Activated CD8-positive, alpha-beta memory T cell treated with anti-CD3 and anti-CD28 coated beads for 1 hour (primary cell): ENCODE measurements at regions not wholly inside any gene's neighbourhood (a gene's known extent, or its start where the extent isn't known, plus 50 kb on each side); places are given as distances from the start of the nearest gene placed in this dataset.

ENCODE experiments used
- DNase-seq, 2 donors: peaks; one replicate each; pipeline ENCODE4 v3.0.0-alpha.2; 2020; ENCODE audit warnings: low read depth in 1 of 2; ENCODE audit errors: extremely low read depth in 1 of 2

- no peak for DNase-seq
Observed at GRCh38 chr20:52411611-52412010, 220.0 kb upstream of the ZFP64 start.

- DNase-seq, result no peak
Observed at GRCh38 chr20:52410731-52411234, 219.2 kb upstream of the ZFP64 start.

GRCh38 chr20:52410182-52410647, 218.6 kb upstream of the ZFP64 start:
- DNase-seq, result peak; percentile 7 to 16

GRCh38 chr20:52405986-52406385, 214.4 kb upstream of the ZFP64 start:
- no peak for DNase-seq

- no peak for DNase-seq
Observed at GRCh38 chr20:52405417-52405816, 213.8 kb upstream of the ZFP64 start.

- DNase-seq, result no peak
Observed at GRCh38 chr20:52404671-52405070, 213.1 kb upstream of the ZFP64 start.

- DNase-seq, result no peak
Observed at GRCh38 chr20:52402950-52403349, 211.4 kb upstream of the ZFP64 start.

GRCh38 chr20:52402514-52402913, 210.9 kb upstream of the ZFP64 start:
- DNase-seq, result no peak

- DNase-seq, result no peak
Observed at GRCh38 chr20:52401431-52401830, 209.9 kb upstream of the ZFP64 start.

- no peak for DNase-seq
Observed at GRCh38 chr20:52399352-52399751, 207.8 kb upstream of the ZFP64 start.

- no peak for DNase-seq
Observed at GRCh38 chr20:52389606-52390005, 198.0 kb upstream of the ZFP64 start.

- no peak for DNase-seq
Observed at GRCh38 chr20:52383995-52384621, 192.5 kb upstream of the ZFP64 start.

GRCh38 chr20:52382933-52383332, 191.4 kb upstream of the ZFP64 start:
- DNase-seq, result no peak

GRCh38 chr20:52379723-52380336, 188.3 kb upstream of the ZFP64 start:
- DNase-seq, result peak; percentile 3 to 17

GRCh38 chr20:52372169-52372568, 180.6 kb upstream of the ZFP64 start:
- no peak for DNase-seq

- no peak for DNase-seq
Observed at GRCh38 chr20:52365688-52366087, 174.1 kb upstream of the ZFP64 start.

GRCh38 chr20:52364405-52364804, 172.8 kb upstream of the ZFP64 start:
- no peak for DNase-seq

- no peak for DNase-seq
Observed at GRCh38 chr20:52361650-52362049, 170.1 kb upstream of the ZFP64 start.

- DNase-seq, result no peak
Observed at GRCh38 chr20:52349806-52350205, 158.2 kb upstream of the ZFP64 start.

- DNase-seq, result no peak
Observed at GRCh38 chr20:52348434-52348833, 156.9 kb upstream of the ZFP64 start.

GRCh38 chr20:52346797-52347196, 155.2 kb upstream of the ZFP64 start:
- DNase-seq, result no peak

GRCh38 chr20:52342913-52343312, 151.3 kb upstream of the ZFP64 start:
- DNase-seq, result no peak
